ENCODE measurements at regions not wholly inside any gene's neighbourhood (a gene's known extent, or its start where the extent isn't known, plus 50 kb on each side); places are given as distances from the start of the nearest gene placed in this dataset.
"Not testable (repeated sequence)": the region's sequence is repeated elsewhere in the genome, so short reads cannot be mapped to it uniquely, and the experiment has no call there.

- no peak for DNase-seq
These were observed 112.8 kb downstream of the IRX5 start for GRCh38 chr16:55043499-55043898.

GRCh38 chr16:55044201-55044975 is 113.7 kb downstream of the IRX5 start:
- DNase-seq = no peak

DNA sequence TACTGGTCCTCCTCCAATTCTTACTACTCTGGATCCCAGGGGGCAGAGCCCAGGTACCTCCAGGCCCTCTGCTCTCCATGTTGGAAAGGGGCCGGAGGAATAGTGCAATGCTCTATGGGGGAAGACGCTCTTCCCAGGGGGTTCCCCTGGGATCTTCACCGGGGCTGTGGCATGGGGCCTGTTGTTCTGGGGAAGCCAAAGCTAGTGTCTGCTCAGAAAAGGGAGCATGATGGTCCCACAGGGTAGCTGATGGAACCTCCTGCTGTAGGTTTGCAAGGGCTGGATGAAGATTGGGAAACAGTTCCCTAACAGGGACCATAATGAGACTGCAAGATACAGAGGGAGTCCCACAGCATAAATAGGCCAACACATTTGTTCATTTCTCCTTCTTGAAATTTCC is 114.7 kb downstream of the IRX5 start:
- DNase-seq = no peak

- no peak for DNase-seq
These were observed 115.2 kb downstream of the IRX5 start for GRCh38 chr16:55045756-55046460.

GRCh38 chr16:55046513-55046912 is 115.8 kb downstream of the IRX5 start:
- no peak for DNase-seq

GRCh38 chr16:55046916-55047315 is 116.3 kb downstream of the IRX5 start:
- no peak for DNase-seq

DNA sequence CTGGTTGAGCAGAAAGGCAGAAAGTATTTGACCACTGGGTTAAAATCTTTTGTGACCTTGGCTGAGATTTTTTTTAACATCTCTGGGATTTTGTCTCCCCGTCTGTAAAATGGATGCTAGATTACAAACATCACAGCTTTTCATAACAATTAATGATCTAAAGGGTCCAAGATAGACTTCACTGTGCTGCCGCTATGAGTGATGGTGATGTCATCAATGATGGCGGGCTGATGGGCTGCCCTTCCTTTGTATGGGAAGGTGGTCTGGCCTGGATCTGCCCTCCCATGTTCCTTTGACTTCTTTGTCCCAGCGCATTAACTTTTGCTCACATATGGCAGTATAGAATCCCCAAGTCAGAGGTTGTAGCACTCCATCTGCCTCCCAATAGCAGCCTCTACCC is 116.7 kb downstream of the IRX5 start:
- DNase-seq = no peak

DNA sequence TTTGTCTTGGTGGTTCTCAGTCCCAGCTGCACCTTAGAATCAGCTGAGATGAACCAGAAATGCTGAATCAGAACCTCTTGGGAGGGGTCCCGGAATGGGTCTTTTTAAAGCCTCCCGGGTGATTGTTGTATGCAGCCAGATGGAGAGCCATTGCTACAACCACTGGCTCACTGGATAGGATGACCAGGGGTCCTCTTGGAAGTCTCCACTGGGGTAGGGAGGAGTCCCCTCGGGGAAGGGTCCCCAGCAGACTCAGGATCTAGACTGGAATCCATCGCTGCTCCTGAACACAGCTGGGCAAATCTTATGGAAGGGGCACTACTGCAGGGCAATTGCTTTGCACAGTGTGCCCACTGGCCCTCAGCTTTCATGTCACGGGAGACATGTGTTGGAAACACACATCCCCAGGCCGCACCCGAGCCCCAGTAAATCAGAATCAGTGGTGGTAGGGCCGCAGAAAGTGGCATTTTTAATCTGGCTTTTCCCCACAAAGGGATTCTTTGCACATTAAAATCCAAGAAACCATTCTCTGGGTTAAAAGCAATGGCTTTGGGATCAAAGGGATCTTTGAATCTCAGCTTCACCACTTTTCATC is 117.3 kb downstream of the IRX5 start:
- DNase-seq = no peak

DNA sequence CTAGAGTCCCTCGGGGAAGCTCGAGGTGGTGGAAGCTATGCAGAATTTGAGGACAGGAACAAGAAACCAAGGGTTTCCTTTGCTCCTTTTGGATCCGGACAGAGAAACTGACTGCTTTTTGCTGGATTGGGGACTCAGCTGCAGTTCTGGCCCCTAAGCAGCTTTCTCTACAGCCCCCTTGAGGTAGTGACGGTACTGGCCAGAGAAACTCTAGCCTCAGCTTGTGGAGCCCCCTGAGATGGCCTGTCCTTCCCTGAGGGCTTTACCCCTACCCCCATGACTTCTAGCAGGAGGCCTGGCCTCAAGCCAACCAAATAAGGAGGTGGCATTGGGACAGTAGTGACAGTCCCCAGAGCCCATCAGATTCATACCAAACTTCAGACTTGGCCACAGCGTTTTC is 118.1 kb downstream of the IRX5 start:
- DNase-seq = no peak

- no peak for DNase-seq
These were observed 121.1 kb downstream of the IRX5 start for GRCh38 chr16:55051571-55052347.

DNA sequence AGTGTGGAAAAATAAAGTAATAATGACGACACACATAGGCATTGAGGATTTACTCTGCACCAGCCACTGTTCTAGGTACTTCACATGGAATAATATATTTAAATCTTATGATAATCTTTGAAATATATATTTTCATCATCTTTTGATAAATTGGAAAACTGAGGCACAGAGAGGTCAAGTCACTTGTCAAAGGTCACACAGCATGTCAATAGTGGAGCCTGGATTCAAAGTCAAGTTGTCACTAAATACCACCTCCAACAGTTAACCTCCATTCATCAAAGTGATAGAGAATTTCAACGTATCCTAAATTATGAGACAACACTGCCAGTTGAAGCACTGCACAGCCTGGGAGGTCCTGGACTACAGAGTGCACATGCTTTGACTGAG is 121.7 kb downstream of the IRX5 start:
- DNase-seq = no peak

GRCh38 chr16:55052741-55053415 is 122.2 kb downstream of the IRX5 start:
- no peak for DNase-seq

- DNase-seq = no peak
These were observed 124.6 kb downstream of the IRX5 start for GRCh38 chr16:55055262-55055661.

GRCh38 chr16:55056585-55057401 is 126.1 kb downstream of the IRX5 start:
- no peak for DNase-seq

DNA sequence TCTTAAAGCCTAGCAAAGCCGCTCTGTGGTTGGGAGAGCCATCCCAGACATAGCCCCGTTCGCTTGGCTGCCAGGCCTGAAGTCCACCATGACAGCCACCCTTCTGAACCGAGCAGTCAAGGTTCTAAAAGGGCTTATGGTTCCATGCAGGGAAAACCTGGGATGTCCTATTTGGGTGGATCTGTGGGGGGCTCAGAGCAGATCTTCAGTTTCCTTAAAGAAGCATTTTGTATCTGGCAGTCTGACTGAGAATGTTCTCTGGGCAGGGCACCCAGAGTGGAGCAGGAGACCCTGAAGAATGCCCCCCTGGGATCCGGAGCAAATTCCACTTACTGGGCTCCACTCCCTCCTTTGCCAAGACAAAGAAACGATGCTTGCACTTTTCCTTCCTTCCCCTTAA is 127.2 kb downstream of the IRX5 start:
- DNase-seq = no peak

GRCh38 chr16:55058576-55058975 is 127.9 kb downstream of the IRX5 start:
- DNase-seq = no peak

DNA sequence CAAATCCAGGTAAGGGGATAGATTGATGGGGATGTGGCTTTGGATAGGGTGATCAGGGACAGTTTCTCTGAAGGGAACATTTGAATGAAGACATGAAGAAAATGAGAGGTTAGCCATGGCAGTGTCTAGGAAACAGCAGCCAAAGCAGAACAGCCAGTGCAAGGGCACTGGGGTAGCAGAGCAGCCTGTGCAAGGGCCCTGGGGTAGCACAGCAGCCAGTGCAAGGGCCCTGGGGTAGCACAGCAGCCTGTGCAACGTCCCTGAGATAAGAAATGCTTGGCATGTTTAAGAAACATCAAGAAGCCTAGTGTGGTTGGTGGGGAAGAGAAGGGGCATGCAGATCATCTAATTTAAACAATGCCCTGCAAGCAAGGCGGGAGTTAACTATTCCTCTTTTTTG is 128.5 kb downstream of the IRX5 start:
- no peak for DNase-seq

DNA sequence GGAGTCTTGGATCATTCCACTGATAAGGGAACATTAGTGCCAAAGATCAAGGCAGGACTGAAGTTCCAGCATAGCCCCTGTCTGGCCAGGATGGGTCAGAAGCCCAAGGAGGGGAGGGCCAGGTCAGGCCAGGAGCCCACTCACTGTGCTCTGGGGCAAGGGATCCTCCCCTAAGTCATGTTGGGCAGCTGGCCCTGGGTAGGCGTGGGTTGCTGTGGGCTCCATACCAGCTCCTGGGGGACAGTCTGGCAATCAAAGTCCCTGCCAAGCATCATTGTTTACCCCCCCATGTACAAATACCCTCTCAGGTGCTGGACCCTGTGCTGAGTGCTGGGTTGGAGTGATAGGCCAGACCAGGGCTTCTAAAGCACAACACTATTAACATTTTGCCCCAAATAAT is 130.5 kb downstream of the IRX5 start:
- DNase-seq = no peak

GRCh38 chr16:55062442-55062841 is 131.8 kb downstream of the IRX5 start:
- DNase-seq = no peak

DNA sequence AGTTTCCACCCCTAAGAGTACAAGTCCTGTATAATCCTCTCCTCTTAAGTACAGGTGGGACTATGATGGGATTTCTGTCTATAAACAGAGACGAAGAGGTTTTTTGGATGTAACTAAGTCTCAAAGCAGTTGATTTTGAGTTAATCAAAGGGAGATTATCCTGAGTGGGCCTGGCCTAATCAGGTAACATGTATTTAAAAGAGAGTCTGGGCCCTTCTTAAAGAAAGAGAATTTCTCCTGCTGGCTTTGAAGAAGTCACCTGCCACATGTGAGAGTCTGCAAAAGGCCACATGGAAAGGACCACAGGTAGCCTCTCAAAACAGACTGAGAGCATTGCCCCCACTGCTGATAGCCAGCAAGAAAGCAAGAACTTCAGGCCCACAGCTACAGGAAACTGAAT is 142.3 kb downstream of the IRX5 start:
- DNase-seq = no peak

- no peak for DNase-seq
These were observed 143.2 kb downstream of the IRX5 start for GRCh38 chr16:55073830-55074229.

DNA sequence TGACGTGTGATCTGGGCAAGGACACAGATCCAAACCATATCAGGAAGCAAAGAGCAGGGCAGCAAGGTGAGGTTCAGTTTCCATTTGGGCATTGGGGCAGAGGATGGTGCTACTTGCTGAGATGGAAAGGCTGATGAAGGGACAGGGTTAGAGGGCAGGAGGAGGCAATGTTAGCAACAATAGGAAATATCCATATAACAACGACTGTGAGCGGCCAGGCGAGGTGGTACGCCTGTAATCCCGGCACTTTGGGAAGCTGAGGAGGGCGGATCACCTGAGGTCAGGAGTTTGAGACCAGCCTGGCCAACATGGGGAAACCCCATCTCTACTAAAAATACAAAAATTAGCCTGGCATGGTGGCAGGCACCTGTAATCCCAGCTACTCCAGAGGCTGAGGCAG is 144.5 kb downstream of the IRX5 start:
- DNase-seq = not testable (repeated sequence)

Data from NCI-H1930 (cell line).